ENCODE measurements at regions not wholly inside any gene's neighbourhood (a gene's known extent, or its start where the extent isn't known, plus 50 kb on each side); places are given as distances from the start of the nearest gene placed in this dataset.

- H3K27ac ChIP-seq (ENCODE audit: low read depth, low read length) = no peak overlapping the region
- no peaks in the 10 kb centered on the region for H3K36me3 ChIP-seq (ENCODE audit: insufficient read depth, low read length)
- WGBS = 80% methylated on average over 4 of the region's 4 CpGs
Measured at GRCh38 chr18:39681061-39681460, 2115.5 kb upstream of the CELF4 start.

GRCh38 chr18:39675906-39676305 lies 2110.3 kb upstream of the CELF4 start:
- H3K4me1 ChIP-seq (ENCODE audit: insufficient read depth, low read length) = peaks cover 2% of the 10 kb centered on the region
- 92% methylated on average over 5 of the region's 5 CpGs for WGBS

More at GRCh38 chr18:39681061-39681460, 2115.5 kb upstream of the CELF4 start:
- Histone ChIP-seq H3K27me3 (ENCODE audit: insufficient read depth, low read length) (no peaks in the 10 kb centered on the region), H3K4me3 (ENCODE audit: low read length) (no peak overlapping the region), H3K9me3 (ENCODE audit: insufficient read depth, low read depth, low read length) (no peaks in the 10 kb centered on the region), H3K9ac (ENCODE audit: low read depth, low read length) (no peak overlapping the region), H3K4me1 (ENCODE audit: insufficient read depth, low read length) (peaks cover 24% of the 10 kb centered on the region)

GRCh38 chr18:39675368-39675767 lies 2109.8 kb upstream of the CELF4 start:
- no peak overlapping the region for H3K9ac ChIP-seq (ENCODE audit: low read depth, low read length)
- no peaks in the 10 kb centered on the region for H3K9me3 ChIP-seq (ENCODE audit: insufficient read depth, low read depth, low read length)
- 89% methylated on average over 3 of the region's 3 CpGs for WGBS
- no peaks in the 10 kb centered on the region for H3K27me3 ChIP-seq (ENCODE audit: insufficient read depth, low read length)
- H3K4me1 ChIP-seq (ENCODE audit: insufficient read depth, low read length) = no peaks in the 10 kb centered on the region; the same call in 1 of the 2 replicates
- H3K36me3 ChIP-seq (ENCODE audit: insufficient read depth, low read length) = no peaks in the 10 kb centered on the region
- no peak overlapping the region for H3K4me3 ChIP-seq (ENCODE audit: low read length)
- no peak overlapping the region for H3K27ac ChIP-seq (ENCODE audit: low read depth, low read length)

More at GRCh38 chr18:39675906-39676305, 2110.3 kb upstream of the CELF4 start:
- no peak overlapping the region for H3K4me3 ChIP-seq (ENCODE audit: low read length)
- H3K27me3 ChIP-seq (ENCODE audit: insufficient read depth, low read length) = no peaks in the 10 kb centered on the region
- no peaks in the 10 kb centered on the region for H3K9me3 ChIP-seq (ENCODE audit: insufficient read depth, low read depth, low read length)
- H3K36me3 ChIP-seq (ENCODE audit: insufficient read depth, low read length) = no peaks in the 10 kb centered on the region
- no peak overlapping the region for H3K27ac ChIP-seq (ENCODE audit: low read depth, low read length)
- no peak overlapping the region for H3K9ac ChIP-seq (ENCODE audit: low read depth, low read length)

GRCh38 chr18:39672171-39672570 lies 2106.6 kb upstream of the CELF4 start:
- H3K27me3 ChIP-seq (ENCODE audit: insufficient read depth, low read length) = no peaks in the 10 kb centered on the region
- no peaks in the 10 kb centered on the region for H3K36me3 ChIP-seq (ENCODE audit: insufficient read depth, low read length)
- 97% methylated on average over 3 of the region's 3 CpGs for WGBS
- no peak overlapping the region for H3K9ac ChIP-seq (ENCODE audit: low read depth, low read length)
- H3K4me1 ChIP-seq (ENCODE audit: insufficient read depth, low read length) = no peaks in the 10 kb centered on the region; the same call in 1 of the 2 replicates
- no peaks in the 10 kb centered on the region for H3K9me3 ChIP-seq (ENCODE audit: insufficient read depth, low read depth, low read length)
- H3K27ac ChIP-seq (ENCODE audit: low read depth, low read length) = no peak overlapping the region
- no peak overlapping the region for H3K4me3 ChIP-seq (ENCODE audit: low read length)

- no peaks in the 10 kb centered on the region for H3K9me3 ChIP-seq (ENCODE audit: insufficient read depth, low read depth, low read length)
- H3K27me3 ChIP-seq (ENCODE audit: insufficient read depth, low read length) = no peaks in the 10 kb centered on the region
- no peaks in the 10 kb centered on the region for H3K4me1 ChIP-seq (ENCODE audit: insufficient read depth, low read length)
- H3K9ac ChIP-seq (ENCODE audit: low read depth, low read length) = no peak overlapping the region
- no peak overlapping the region for H3K4me3 ChIP-seq (ENCODE audit: low read length)
- no peak overlapping the region for H3K27ac ChIP-seq (ENCODE audit: low read depth, low read length)
- H3K36me3 ChIP-seq (ENCODE audit: insufficient read depth, low read length) = no peaks in the 10 kb centered on the region
Measured at GRCh38 chr18:39667905-39668304, 2102.3 kb upstream of the CELF4 start.

- 91% methylated on average over 2 of the region's 2 CpGs for WGBS
- H3K4me1 ChIP-seq (ENCODE audit: insufficient read depth, low read length) = no peaks in the 10 kb centered on the region
- H3K9ac ChIP-seq (ENCODE audit: low read depth, low read length) = no peak overlapping the region
- no peak overlapping the region for H3K4me3 ChIP-seq (ENCODE audit: low read length)
- H3K9me3 ChIP-seq (ENCODE audit: insufficient read depth, low read depth, low read length) = no peaks in the 10 kb centered on the region
- H3K36me3 ChIP-seq (ENCODE audit: insufficient read depth, low read length) = no peaks in the 10 kb centered on the region
- no peaks in the 10 kb centered on the region for H3K27me3 ChIP-seq (ENCODE audit: insufficient read depth, low read length)
- H3K27ac ChIP-seq (ENCODE audit: low read depth, low read length) = no peak overlapping the region
Measured at GRCh38 chr18:39666541-39666940, 2100.9 kb upstream of the CELF4 start.

GRCh38 chr18:39661856-39662366 lies 2096.3 kb upstream of the CELF4 start:
- Histone ChIP-seq H3K27ac (ENCODE audit: low read depth, low read length) (no peak overlapping the region), H3K4me3 (ENCODE audit: low read length) (no peak overlapping the region), H3K36me3 (ENCODE audit: insufficient read depth, low read length) (no peaks in the 10 kb centered on the region), H3K9ac (ENCODE audit: low read depth, low read length) (no peak overlapping the region), H3K9me3 (ENCODE audit: insufficient read depth, low read depth, low read length) (no peaks in the 10 kb centered on the region), H3K27me3 (ENCODE audit: insufficient read depth, low read length) (no peaks in the 10 kb centered on the region), H3K4me1 (ENCODE audit: insufficient read depth, low read length) (peaks cover 11% of the 10 kb centered on the region)
- WGBS = 95% methylated on average over 2 of the region's 2 CpGs

- Histone ChIP-seq H3K27me3 (ENCODE audit: insufficient read depth, low read length) (no peaks in the 10 kb centered on the region), H3K9ac (ENCODE audit: low read depth, low read length) (no peak overlapping the region), H3K36me3 (ENCODE audit: insufficient read depth, low read length) (no peaks in the 10 kb centered on the region), H3K27ac (ENCODE audit: low read depth, low read length) (no peak overlapping the region), H3K4me3 (ENCODE audit: low read length) (no peak overlapping the region), H3K4me1 (ENCODE audit: insufficient read depth, low read length) (peaks cover 11% of the 10 kb centered on the region), H3K9me3 (ENCODE audit: insufficient read depth, low read depth, low read length) (no peaks in the 10 kb centered on the region)
- WGBS = 100% methylated on average over 1 of the region's 2 CpGs
Measured at GRCh38 chr18:39660141-39660540, 2094.5 kb upstream of the CELF4 start.

- over 99% methylated on average over 4 of the region's 4 CpGs for WGBS
- H3K27ac ChIP-seq (ENCODE audit: low read depth, low read length) = no peak overlapping the region
- H3K27me3 ChIP-seq (ENCODE audit: insufficient read depth, low read length) = no peaks in the 10 kb centered on the region
- H3K36me3 ChIP-seq (ENCODE audit: insufficient read depth, low read length) = no peaks in the 10 kb centered on the region
- H3K4me1 ChIP-seq (ENCODE audit: insufficient read depth, low read length) = peaks cover 11% of the 10 kb centered on the region
- H3K9ac ChIP-seq (ENCODE audit: low read depth, low read length) = no peak overlapping the region
- H3K4me3 ChIP-seq (ENCODE audit: low read length) = no peak overlapping the region
- H3K9me3 ChIP-seq (ENCODE audit: insufficient read depth, low read depth, low read length) = no peaks in the 10 kb centered on the region
Measured at GRCh38 chr18:39655341-39655740, 2089.7 kb upstream of the CELF4 start.

GRCh38 chr18:39653221-39653620 lies 2087.6 kb upstream of the CELF4 start:
- Histone ChIP-seq H3K9me3 (ENCODE audit: insufficient read depth, low read depth, low read length) (no peaks in the 10 kb centered on the region), H3K9ac (ENCODE audit: low read depth, low read length) (no peak overlapping the region), H3K4me1 (ENCODE audit: insufficient read depth, low read length) (peaks cover 6% of the 10 kb centered on the region; the same call in 1 of the 2 replicates), H3K4me3 (ENCODE audit: low read length) (no peak overlapping the region), H3K27ac (ENCODE audit: low read depth, low read length) (no peak overlapping the region), H3K36me3 (ENCODE audit: insufficient read depth, low read length) (no peaks in the 10 kb centered on the region), H3K27me3 (ENCODE audit: insufficient read depth, low read length) (no peaks in the 10 kb centered on the region)
- 100% methylated on average over 2 of the region's 2 CpGs for WGBS

- H3K9me3 ChIP-seq (ENCODE audit: insufficient read depth, low read depth, low read length) = no peaks in the 10 kb centered on the region
- H3K4me3 ChIP-seq (ENCODE audit: low read length) = no peak overlapping the region
- H3K9ac ChIP-seq (ENCODE audit: low read depth, low read length) = no peak overlapping the region
- no peaks in the 10 kb centered on the region for H3K27me3 ChIP-seq (ENCODE audit: insufficient read depth, low read length)
- no peak overlapping the region for H3K27ac ChIP-seq (ENCODE audit: low read depth, low read length)
- no peaks in the 10 kb centered on the region for H3K36me3 ChIP-seq (ENCODE audit: insufficient read depth, low read length)
- peaks cover 17% of the 10 kb centered on the region for H3K4me1 ChIP-seq (ENCODE audit: insufficient read depth, low read length)
- WGBS = 93% methylated on average over 1 of the region's 1 CpG
Measured at GRCh38 chr18:39648616-39649015, 2083.0 kb upstream of the CELF4 start.
